ENCODE measurements at regions not wholly inside any gene's neighbourhood (a gene's known extent, or its start where the extent isn't known, plus 50 kb on each side); places are given as distances from the start of the nearest gene placed in this dataset.

DNA sequence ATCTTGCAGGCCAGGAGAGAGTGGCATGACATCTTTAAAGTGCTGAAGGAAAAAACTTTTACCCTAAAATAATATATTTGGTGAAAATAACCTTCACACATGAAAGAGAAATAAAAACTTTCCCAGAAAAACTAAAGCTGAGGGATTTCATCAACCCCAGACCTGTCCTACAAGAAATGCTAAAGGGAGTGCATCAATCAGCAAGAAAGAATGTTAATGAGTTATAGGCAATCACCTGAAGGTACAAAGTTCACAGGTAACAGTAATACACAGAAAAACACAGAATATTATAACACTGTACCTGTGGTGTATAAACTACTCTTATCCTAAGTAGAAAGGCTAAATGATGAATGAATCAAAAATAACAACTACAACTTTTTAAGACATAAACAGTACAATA is 249.2 kb upstream of the PKN2 start:
- TF ChIP-seq POLR2AphosphoS5 (IDR thresholded peaks at IDR 0.05; ENCODE audit: insufficient read depth in 1 of 2, low read depth in 1 of 2) (no peak), POLR2A (IDR thresholded peaks at IDR 0.05) (no peak), CTCF (IDR thresholded peaks at IDR 0.05) (no peak)
- no peaks in the 10 kb centered on the region for H3K27me3 ChIP-seq
- H3K36me3 ChIP-seq: no peaks in the 10 kb centered on the region
- H3K4me3 ChIP-seq: no peak overlapping the region
- H3K9me3 ChIP-seq: no peaks in the 10 kb centered on the region
- no peak overlapping the region for H3K27ac ChIP-seq
- DNase-seq (ENCODE audit: extremely low spot score in 2 of 2): no peak
- intact Hi-C loops (cut with DNase I): no loop called here
- no peaks in the 10 kb centered on the region for H3K4me1 ChIP-seq

- DNase-seq (ENCODE audit: extremely low spot score in 2 of 2): no peak
- TF ChIP-seq POLR2AphosphoS5 (IDR thresholded peaks at IDR 0.05; ENCODE audit: insufficient read depth in 1 of 2, low read depth in 1 of 2) (no peak), CTCF (IDR thresholded peaks at IDR 0.05) (no peak), POLR2A (IDR thresholded peaks at IDR 0.05) (no peak)
- H3K4me3 ChIP-seq: no peak overlapping the region
- no peaks in the 10 kb centered on the region for H3K4me1 ChIP-seq
- H3K27ac ChIP-seq: no peak overlapping the region
- H3K27me3 ChIP-seq: no peaks in the 10 kb centered on the region
- intact Hi-C loops (cut with DNase I): no loop called here
- H3K36me3 ChIP-seq: no peaks in the 10 kb centered on the region
- no peaks in the 10 kb centered on the region for H3K9me3 ChIP-seq
Observed at GRCh38 chr1:88441022-88441421, 243.1 kb upstream of the PKN2 start.

DNA sequence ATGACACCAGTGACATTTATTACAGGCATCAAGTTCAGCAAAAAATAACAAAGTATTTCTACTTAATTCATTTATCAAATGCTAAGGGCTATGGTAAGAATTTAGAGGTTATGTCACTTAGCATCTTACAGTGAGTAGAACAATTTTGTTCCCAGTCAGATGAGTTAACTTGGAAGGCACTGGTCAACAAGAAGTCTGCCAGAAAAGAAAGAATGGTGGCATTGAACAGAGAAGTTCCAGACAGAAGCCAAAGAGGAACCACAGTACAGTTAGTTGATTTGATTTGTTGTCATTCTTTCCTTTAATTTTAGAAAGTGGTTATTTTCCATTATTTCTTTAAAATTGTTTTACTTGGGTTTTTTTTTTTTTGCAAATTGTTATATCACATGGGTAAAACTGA is 232.2 kb upstream of the PKN2 start:
- no peaks in the 10 kb centered on the region for H3K27me3 ChIP-seq
- intact Hi-C loops (cut with DNase I): no loop called here

DNA sequence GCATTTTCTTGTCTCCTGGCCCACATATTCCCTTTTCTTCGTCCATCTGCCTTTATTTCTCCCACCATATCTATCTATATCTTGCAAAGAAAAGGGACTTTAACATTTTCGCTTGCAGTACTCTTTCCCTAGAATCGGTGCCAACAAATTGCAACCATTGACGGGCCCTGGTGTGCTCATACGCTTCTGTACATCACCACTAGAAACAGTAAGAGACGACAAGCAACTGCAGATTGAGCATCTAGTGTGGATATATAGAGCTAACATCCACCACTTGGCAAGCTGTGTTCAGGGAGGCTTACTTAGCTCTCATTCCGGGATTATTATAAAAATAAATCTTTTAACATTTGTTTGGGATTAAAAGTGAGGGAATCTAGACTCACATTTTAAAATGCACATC is 230.8 kb upstream of the PKN2 start:
- intact Hi-C loops (cut with DNase I): no loop called here
- Histone ChIP-seq H3K9me3 (no peaks in the 10 kb centered on the region), H3K27me3 (no peaks in the 10 kb centered on the region), H3K36me3 (no peaks in the 10 kb centered on the region), H3K4me3 (no peak overlapping the region), H3K4me1 (no peaks in the 10 kb centered on the region), H3K27ac (no peak overlapping the region)
- DNase-seq (ENCODE audit: extremely low spot score in 2 of 2): no peak
- TF ChIP-seq CTCF (IDR thresholded peaks at IDR 0.05): no peak
- TF ChIP-seq POLR2AphosphoS5 (IDR thresholded peaks at IDR 0.05; ENCODE audit: insufficient read depth in 1 of 2, low read depth in 1 of 2): no peak
- TF ChIP-seq POLR2A (IDR thresholded peaks at IDR 0.05): no peak

More for the DNA sequence above, 232.2 kb upstream of the PKN2 start:
- no peak for DNase-seq (ENCODE audit: extremely low spot score in 2 of 2)
- no peak overlapping the region for H3K27ac ChIP-seq
- H3K36me3 ChIP-seq: no peaks in the 10 kb centered on the region
- H3K4me1 ChIP-seq: no peaks in the 10 kb centered on the region
- H3K4me3 ChIP-seq: no peak overlapping the region
- no peaks in the 10 kb centered on the region for H3K9me3 ChIP-seq
- TF ChIP-seq CTCF (IDR thresholded peaks at IDR 0.05) (no peak), POLR2AphosphoS5 (IDR thresholded peaks at IDR 0.05; ENCODE audit: insufficient read depth in 1 of 2, low read depth in 1 of 2) (no peak), POLR2A (IDR thresholded peaks at IDR 0.05) (no peak)

DNA sequence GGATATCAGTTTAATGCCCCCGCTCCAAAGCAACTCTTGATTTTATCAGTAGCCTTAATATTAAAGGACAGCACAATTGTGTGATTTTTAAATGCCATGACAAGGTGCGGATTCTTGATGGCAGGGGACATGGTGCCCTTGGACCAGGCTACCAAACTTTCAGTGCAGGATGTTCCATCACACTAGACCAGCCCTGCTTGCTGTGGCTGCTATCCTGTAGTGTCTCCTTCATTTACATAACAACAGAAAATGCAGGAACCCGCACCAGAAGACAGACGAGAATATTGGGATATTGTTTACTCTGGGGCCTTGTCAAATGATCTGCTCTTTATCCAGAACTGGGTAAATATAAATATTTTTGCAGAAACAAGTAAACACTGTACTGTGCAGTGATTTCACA is 229.3 kb upstream of the PKN2 start:
- no peak overlapping the region for H3K4me3 ChIP-seq
- H3K36me3 ChIP-seq: no peaks in the 10 kb centered on the region
- no peak for DNase-seq (ENCODE audit: extremely low spot score in 2 of 2)
- TF ChIP-seq POLR2A (IDR thresholded peaks at IDR 0.05) (no peak), CTCF (IDR thresholded peaks at IDR 0.05) (no peak), POLR2AphosphoS5 (IDR thresholded peaks at IDR 0.05; ENCODE audit: insufficient read depth in 1 of 2, low read depth in 1 of 2) (no peak)
- H3K9me3 ChIP-seq: no peaks in the 10 kb centered on the region
- no peaks in the 10 kb centered on the region for H3K27me3 ChIP-seq
- H3K27ac ChIP-seq: no peak overlapping the region
- intact Hi-C loops (cut with DNase I): no loop called here
- no peaks in the 10 kb centered on the region for H3K4me1 ChIP-seq
